ENCODE measurements at regions not wholly inside any gene's neighbourhood (a gene's known extent, or its start where the extent isn't known, plus 50 kb on each side); places are given as distances from the start of the nearest gene placed in this dataset.
"Not testable (repeated sequence)": the region's sequence is repeated elsewhere in the genome, so short reads cannot be mapped to it uniquely, and the experiment has no call there.

- DNase-seq (ENCODE audit: low read depth, low spot score), result no peak
Observed at GRCh38 chr13:44303681-44304432, 69.8 kb upstream of the SERP2 start.

GRCh38 chr13:44304433-44304725, 69.2 kb upstream of the SERP2 start:
- DNase-seq (ENCODE audit: low read depth, low spot score), result no peak

GRCh38 chr13:44305286-44305685, 68.3 kb upstream of the SERP2 start:
- DNase-seq (ENCODE audit: low read depth, low spot score), result no peak

- no peak for DNase-seq (ENCODE audit: low read depth, low spot score)
Observed at GRCh38 chr13:44305917-44306370, 67.7 kb upstream of the SERP2 start.

- DNase-seq (ENCODE audit: low read depth, low spot score), result peak; percentile 89
Observed at GRCh38 chr13:44306371-44307192, 67.0 kb upstream of the SERP2 start.

- DNase-seq (ENCODE audit: low read depth, low spot score), result no peak
Observed at GRCh38 chr13:44307255-44307654, 66.4 kb upstream of the SERP2 start.

- DNase-seq (ENCODE audit: low read depth, low spot score), result no peak
Observed at GRCh38 chr13:44307844-44308243, 65.8 kb upstream of the SERP2 start.

GRCh38 chr13:44308352-44308751, 65.3 kb upstream of the SERP2 start:
- no peak for DNase-seq (ENCODE audit: low read depth, low spot score)

- no peak for DNase-seq (ENCODE audit: low read depth, low spot score)
Observed at GRCh38 chr13:44309794-44310757, 63.5 kb upstream of the SERP2 start.

- no peak for DNase-seq (ENCODE audit: low read depth, low spot score)
Observed at GRCh38 chr13:44311011-44311780, 62.4 kb upstream of the SERP2 start.

GRCh38 chr13:44312131-44312530, 61.5 kb upstream of the SERP2 start:
- no peak for DNase-seq (ENCODE audit: low read depth, low spot score)

GRCh38 chr13:44312834-44313551, 60.6 kb upstream of the SERP2 start:
- DNase-seq (ENCODE audit: low read depth, low spot score), result no peak

GRCh38 chr13:44313674-44314073, 60.0 kb upstream of the SERP2 start:
- no peak for DNase-seq (ENCODE audit: low read depth, low spot score)

- DNase-seq (ENCODE audit: low read depth, low spot score), result not testable (repeated sequence)
Observed at GRCh38 chr13:44314160-44314559, 59.5 kb upstream of the SERP2 start.

GRCh38 chr13:44317752-44318151, 55.9 kb upstream of the SERP2 start:
- DNase-seq (ENCODE audit: low read depth, low spot score), result no peak

GRCh38 chr13:44318161-44318560, 55.5 kb upstream of the SERP2 start:
- DNase-seq (ENCODE audit: low read depth, low spot score), result no peak

- DNase-seq (ENCODE audit: low read depth, low spot score), result no peak
Observed at GRCh38 chr13:44320611-44321010, 53.0 kb upstream of the SERP2 start.

- no peak for DNase-seq (ENCODE audit: low read depth, low spot score)
Observed at GRCh38 chr13:44321961-44322360, 51.7 kb upstream of the SERP2 start.

GRCh38 chr13:44322928-44323327, 50.7 kb upstream of the SERP2 start:
- DNase-seq (ENCODE audit: low read depth, low spot score), result no peak

GRCh38 chr13:44323754-44324153, 49.9 kb upstream of the SERP2 start:
- DNase-seq (ENCODE audit: low read depth, low spot score), result no peak
